ENCODE measurements at regions not wholly inside any gene's neighbourhood (a gene's known extent, or its start where the extent isn't known, plus 50 kb on each side); places are given as distances from the start of the nearest gene placed in this dataset.

- no peak overlapping the region for H3K4me3 ChIP-seq (ENCODE audit: low read depth, low read length)
- no peak for TF ChIP-seq CTCF (IDR thresholded peaks at IDR 0.05; ENCODE audit: low read depth, low read length)
These were observed 383.5 kb downstream of the SFMBT2 start for GRCh38 chr10:7027237-7027912.

- no peak overlapping the region for H3K4me3 ChIP-seq (ENCODE audit: low read depth, low read length)
- TF ChIP-seq CTCF (IDR thresholded peaks at IDR 0.05; ENCODE audit: low read depth, low read length) = no peak
These were observed 384.0 kb downstream of the SFMBT2 start for GRCh38 chr10:7026818-7027217.

GRCh38 chr10:7025296-7025695 is 385.5 kb downstream of the SFMBT2 start:
- no peak overlapping the region for H3K4me3 ChIP-seq (ENCODE audit: low read depth, low read length)
- TF ChIP-seq CTCF (IDR thresholded peaks at IDR 0.05; ENCODE audit: low read depth, low read length) = no peak

- no peak overlapping the region for H3K4me3 ChIP-seq (ENCODE audit: low read depth, low read length)
- TF ChIP-seq CTCF (IDR thresholded peaks at IDR 0.05; ENCODE audit: low read depth, low read length) = no peak
These were observed 395.4 kb downstream of the SFMBT2 start for GRCh38 chr10:7015457-7015856.

- TF ChIP-seq CTCF (IDR thresholded peaks at IDR 0.05; ENCODE audit: low read depth, low read length) = no peak
- no peak overlapping the region for H3K4me3 ChIP-seq (ENCODE audit: low read depth, low read length)
These were observed 396.1 kb downstream of the SFMBT2 start for GRCh38 chr10:7014721-7015120.

GRCh38 chr10:7011994-7012393 is 398.8 kb downstream of the SFMBT2 start:
- H3K4me3 ChIP-seq (ENCODE audit: low read depth, low read length) = no peak overlapping the region
- no peak for TF ChIP-seq CTCF (IDR thresholded peaks at IDR 0.05; ENCODE audit: low read depth, low read length)

- no peak for TF ChIP-seq CTCF (IDR thresholded peaks at IDR 0.05; ENCODE audit: low read depth, low read length)
- no peak overlapping the region for H3K4me3 ChIP-seq (ENCODE audit: low read depth, low read length)
These were observed 402.2 kb downstream of the SFMBT2 start for GRCh38 chr10:7008645-7009044.

Measured in WI38 (cell line).